NCI-H2081 (cell line): ENCODE measurements at regions not wholly inside any gene's neighbourhood (a gene's known extent, or its start where the extent isn't known, plus 50 kb on each side); places are given as distances from the start of the nearest gene placed in this dataset.

ENCODE experiments used
- DNase-seq, 2 experiments: peaks; one replicate each; lab custom pipeline; 2025; lab: John Stamatoyannopoulos, UW

DNA sequence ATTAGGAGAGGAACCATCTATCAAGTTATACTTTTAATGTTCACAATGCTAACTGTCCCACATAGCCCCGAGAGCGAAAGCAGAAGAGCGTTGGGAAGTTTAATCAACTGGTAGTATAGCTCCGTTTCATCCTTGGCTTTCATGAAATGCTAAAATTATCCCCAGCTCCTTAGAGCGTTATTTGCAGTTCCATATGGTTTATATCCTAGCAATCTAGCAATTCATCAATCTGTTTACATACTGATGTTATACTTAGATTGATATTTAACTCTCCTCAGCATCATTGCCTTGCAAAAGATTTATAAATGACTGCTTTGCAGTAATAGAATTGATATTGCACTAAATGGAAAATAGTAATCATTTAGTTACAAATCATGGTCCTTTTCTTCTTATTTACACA is 419.8 kb downstream of the COG6 start:
- DNase-seq, result no peak

DNA sequence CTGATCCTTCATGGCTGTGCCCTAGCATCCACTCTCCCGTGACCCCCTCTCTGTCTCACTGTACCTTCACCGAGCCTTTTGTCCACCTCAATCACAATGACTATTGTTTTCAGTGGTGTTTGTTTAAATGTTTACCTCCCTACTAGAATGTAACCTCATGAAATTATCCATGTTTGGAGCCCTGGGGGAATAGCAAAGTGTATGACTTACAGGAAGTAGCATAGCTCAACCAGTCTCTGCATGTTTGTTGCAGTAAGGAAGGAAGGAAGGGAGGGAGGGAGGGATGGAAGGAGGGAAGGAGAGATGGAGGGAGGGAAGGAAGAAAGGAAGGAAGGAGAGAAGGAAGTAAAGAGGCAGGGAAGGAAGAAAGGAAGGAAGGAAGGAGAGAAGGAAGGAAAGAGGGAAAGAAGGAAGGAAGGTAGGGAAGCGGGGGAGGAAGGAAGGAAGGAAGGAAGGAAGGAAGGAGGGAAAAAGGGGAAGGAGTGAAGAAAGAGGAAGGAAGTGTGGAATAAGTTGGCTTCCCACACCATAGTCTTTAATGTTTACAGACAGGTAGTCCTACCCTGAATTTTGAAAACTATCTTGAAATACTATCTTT is 421.4 kb downstream of the COG6 start:
- DNase-seq, result no peak

DNA sequence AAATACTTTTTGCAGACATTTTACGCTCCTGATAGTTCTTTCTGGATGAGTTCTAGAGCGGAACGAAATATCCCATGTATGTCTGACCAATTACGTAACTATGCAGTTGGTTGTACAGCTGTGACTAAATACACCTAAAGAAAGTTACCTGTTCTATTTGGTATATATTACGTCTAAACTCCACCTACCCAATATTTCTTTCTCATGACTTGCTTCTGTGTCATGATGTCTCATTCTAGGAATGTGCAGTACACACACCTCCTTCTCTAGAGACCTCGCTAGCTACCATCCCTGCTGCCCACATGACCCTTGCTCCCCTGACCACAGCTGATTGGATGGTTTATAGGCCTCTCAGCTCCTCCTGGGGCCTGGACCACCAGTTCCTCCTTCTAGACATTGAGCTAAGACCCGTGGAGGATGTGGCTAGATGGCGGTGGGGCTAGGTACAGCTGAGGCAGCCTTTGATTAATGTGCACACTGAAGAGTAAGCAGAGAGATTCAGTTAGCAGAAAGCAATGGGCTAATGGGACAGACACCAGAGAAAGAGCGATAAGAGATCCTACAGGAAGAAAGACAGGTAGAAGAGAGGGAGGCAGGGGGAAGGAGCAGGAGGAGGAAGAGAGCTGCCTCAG is 422.1 kb downstream of the COG6 start:
- no peak for DNase-seq

DNA sequence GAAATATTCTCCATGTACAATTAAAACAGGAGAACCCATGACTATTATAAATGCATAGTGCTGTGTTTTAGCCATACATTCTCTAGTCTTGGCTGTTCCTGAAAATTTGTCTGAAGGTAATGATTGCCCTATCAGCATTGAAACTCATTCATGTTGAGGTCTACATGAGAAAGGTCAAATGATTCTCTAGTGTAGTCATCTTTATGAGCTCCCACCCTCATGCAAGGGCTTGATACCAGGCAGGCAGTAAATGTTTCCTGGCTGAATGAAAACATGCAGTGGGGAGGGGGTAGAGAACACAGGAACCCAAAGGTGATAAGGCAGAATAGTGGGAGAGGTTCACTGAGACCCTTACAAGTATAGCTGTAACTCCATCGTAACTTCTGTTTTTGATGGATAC is 424.3 kb downstream of the COG6 start:
- DNase-seq, result no peak

DNA sequence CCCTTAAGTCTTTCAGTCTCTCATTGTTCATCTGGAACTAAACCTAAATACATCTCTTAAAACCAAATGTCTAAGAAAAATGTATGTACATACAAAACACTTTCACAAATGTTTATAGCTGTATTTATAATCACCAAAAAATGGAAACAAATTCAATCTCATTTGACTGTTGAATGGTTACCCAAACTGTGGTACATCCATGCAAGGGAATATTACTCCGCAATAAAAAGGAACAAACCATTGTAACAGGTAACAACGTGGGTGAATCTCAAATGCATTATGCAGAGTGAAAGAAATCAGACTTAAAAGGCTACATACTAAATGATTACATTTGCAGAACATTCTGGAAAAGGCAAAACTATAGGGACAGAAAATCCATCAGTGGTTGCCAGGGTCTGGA is 425.2 kb downstream of the COG6 start:
- DNase-seq, result no peak

DNA sequence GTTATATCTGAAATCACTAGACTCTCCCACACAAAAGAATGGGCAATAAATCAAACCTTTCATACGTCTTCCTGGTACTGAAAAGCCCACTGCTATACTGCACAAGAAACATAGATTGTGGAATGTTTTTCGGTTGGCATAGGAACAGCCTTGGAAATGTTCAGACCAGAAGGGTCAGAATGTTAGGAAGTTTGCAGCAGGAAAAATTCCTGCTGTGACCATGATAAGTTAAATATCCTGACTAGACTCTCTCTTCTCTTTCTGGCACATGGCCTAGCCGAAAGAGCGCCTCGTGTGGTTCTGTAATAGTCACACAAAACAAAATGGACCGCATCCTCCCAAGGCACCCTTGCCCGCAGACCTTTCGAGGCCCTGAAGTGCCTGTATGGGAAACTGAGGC is 427.2 kb downstream of the COG6 start:
- DNase-seq, result no peak

DNA sequence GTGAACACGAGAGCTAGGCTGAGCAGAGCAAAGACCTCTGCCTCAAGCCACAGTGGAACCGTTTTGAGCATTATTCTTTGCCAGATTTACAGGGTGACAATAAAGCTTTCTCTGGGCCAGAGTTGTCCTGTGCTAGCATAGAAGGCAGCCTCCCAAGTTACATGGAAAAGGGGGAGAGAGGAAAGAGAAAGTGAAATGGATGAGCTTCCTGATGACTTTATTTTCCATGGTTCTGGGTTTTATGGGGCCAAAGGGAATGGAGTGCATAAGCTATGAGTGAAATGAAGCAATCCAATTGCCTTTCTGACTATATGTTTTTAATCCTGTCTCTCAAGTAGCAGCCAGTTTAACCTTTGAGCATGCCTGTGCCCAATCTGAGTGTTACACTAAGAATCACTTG is 428.4 kb downstream of the COG6 start:
- no peak for DNase-seq

DNA sequence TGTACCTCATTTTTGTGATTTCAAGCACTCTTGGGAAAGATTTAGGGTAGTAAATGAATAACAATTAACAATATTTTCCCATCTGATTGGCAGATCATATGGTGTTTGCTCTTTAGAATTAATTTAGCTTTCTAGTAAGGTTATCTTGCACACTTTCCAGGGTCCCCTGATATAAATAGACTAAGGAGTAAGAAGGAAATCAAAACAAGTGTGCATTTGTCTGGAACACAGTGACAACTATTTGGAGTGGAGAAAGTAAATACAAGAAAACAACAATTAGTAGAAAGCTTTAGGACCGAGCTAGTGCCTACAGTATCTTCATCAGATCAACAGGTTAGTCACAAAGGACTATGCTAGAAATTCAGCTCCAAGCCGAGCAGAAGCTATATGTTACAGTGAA is 429.5 kb downstream of the COG6 start:
- no peak for DNase-seq

DNA sequence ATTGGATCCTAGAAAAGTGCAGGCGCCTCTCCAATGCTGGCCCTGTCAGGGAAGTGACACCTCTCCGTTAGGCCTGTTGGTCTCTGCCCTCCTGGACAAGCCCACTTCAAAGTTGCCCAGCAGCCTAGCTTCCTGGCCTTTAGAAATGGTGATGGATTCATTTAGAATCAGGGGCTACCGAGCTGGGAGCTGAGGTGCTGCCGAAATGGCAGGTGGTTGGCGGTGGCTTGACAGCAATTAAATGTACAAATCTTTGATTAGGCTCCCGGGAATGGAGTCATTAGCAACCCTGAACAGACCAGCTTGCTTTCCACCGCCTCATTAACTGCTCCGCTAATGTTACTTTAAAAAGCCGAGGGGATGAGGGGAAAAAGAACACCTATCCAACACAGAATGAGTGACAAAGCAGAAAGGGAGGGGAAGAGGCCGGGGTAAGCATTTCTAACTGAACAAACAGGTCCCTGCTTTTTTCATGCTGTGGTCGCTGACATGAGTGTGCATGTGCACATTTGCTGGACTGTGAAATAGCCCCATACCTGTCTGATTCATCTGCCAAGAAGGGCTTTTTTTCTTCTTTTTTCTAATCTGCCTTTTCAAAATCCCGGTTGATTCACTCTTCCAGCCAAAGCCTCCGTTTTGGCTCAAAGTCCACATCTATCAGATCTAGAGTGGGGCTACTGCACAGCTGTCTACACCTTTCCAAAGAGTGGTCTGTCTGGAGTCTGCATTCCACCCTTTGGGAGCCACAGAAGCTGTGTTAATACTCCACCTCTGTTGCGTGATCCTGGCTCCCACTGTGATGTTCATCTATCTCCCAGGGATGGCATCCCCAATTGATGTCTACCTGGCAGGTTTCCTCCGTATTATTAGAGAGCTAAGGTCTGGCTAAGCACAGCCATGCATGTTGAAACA is 431.9 kb downstream of the COG6 start:
- DNase-seq, result no peak

DNA sequence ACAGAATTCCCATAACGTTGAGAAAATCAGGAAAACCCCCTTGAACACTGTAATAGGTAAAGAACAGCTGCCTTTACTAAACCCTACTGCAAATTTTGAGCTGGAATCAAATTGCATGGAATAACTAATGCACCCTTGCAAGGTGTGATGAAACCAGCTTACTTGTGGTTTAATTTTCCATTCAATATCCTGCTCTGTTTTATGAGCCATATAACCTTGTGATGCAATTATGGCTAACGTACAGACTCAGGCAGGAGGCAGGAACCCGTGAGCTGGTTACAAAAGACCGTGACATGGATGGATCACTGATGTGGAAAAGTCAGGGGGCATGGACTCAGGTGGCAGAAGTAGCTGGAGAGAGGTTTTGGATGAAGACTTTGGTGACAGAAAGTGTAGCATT is 438.6 kb downstream of the COG6 start:
- no peak for DNase-seq

DNA sequence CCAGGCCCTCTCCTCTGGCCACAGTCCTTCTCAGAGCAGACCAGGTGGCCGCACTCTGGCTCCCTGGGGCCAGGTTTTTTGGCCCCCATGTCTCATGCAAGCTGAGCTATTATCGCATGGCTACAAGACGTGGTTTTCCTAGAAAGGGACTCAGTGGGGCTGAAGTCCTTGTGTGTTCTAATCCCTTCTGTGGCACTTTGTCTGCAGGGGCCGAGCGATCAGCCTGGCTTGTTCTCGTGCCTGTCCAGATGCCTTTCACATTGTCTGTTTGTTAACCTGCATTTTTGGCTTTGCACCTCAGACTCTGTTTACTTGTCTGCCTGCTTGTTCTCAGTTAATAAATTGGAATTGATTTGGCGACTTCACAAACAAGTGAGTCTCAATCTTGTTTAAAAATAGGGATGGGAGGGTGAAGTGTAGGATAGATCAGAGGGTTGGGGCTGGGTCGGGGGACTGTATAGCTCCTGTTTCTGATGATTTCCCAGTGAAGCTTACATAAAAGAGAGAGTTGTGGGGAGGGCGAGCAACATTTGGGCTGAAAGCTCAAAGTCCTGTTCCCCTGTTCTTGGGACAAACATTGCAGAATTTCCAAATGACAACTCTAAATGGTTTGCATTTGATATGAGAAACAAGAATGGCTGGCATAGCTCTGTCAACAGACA is 440.4 kb downstream of the COG6 start:
- DNase-seq, result no peak

DNA sequence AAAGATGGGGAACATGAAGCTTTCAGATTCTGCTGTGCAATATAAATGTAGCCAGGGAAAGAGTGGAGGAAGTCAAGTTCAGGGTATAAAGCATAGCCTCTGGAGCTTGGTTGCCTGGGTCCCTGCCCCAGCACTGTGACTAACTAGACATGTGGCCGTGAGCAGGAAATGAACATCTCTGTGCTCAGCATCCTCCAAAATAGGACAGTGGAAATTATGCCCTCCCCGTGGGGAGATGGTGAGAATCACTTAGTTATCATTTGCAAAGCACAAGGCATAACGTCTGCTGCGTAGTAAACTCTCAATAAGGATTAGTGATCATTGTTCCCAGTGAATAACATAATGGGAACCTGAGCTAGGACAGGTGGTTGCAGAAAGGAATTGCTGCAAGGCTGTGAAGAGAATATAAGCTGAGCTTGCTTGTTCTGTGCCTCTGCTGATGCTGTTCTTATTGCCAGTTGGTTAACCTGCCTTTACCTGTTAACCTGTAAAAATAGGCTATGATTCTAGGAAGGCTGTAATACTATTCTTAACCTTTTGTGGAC is 441.0 kb downstream of the COG6 start:
- DNase-seq, result no peak

DNA sequence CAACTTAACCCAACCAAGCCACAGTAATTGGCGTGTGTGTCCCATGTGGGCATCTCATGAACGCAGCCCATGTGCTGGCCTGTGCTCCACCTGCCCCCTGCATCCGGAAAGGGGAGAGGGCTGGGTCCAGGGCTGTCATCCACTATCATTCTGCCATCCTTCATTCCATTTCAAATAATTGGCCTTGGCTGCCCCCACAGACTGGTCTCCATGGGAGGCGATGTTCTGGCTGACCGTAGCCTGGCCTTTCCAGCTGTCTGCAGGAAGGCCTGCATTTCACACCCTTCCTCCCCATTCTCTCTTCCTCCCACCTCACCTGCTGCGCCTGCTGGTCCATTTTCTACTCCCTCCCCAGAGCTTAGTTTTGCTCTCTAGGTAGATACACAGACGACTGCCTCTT is 442.8 kb downstream of the COG6 start:
- DNase-seq, result no peak

DNA sequence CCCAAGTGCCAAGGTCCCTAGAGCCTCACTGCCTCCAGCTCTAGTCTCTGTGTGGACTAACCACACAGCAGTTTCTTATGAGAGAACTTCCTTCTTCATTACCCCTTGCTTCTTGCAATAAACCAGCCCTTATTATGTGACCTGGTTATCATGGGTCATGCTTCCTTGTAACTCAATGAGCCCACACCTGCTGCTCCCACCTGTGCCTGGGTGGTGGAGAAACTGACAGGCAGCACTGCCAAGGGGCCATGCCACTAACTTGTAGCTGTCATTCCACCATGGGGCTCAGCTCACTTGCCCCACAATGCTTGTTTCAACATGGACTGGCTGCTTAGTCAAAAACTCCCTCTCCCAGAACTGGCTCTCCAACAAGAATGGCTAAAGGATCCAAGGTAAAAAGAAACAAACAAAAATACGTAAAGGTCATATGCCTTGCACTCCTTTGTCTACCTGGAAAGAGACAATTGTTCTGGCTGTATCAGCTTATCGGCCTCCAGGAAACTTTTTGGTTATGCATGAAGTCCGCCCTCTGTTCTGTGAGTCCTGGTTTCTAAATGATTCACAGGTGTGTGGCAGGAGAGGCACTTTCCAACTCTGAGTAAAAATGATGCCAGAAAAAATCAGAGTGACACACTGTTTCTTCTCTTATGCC is 446.4 kb downstream of the COG6 start:
- no peak for DNase-seq

DNA sequence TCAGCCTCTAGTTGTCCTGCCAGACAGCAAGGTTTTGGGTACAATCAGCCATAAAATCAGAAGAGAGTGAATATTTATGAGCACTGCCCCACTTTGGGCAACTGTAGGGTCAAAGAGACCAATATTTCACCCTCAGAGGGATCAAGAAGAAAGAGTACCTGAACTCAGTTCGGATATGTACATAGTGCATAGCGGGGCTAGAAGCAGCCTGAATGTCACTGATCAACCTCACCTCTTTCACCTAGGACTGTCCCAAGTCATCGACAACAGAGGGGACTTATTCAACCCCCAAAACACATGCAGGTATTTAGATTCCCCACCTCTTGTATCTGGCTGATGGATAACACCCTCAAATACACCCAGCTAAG is 446.9 kb downstream of the COG6 start:
- DNase-seq, result no peak

DNA sequence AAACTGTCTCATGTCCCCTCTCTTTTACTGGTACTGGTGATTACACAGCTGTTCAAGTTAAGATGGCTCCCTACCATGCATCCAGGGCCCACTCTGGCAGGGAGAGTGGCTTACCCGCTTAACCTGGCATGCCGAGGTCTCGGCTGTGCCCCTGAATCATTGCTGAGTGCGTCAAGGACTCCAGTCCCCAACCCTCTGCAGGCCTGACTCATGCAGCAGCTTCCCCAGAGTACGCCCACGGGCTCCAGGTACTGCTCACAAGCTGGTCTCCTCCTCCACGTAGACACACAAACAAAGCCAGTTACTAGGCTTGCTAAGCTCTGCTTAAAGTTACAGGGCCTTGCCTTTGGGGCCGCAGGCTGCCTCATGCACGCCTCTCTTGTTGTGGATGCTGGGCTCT is 447.4 kb downstream of the COG6 start:
- DNase-seq, result no peak

DNA sequence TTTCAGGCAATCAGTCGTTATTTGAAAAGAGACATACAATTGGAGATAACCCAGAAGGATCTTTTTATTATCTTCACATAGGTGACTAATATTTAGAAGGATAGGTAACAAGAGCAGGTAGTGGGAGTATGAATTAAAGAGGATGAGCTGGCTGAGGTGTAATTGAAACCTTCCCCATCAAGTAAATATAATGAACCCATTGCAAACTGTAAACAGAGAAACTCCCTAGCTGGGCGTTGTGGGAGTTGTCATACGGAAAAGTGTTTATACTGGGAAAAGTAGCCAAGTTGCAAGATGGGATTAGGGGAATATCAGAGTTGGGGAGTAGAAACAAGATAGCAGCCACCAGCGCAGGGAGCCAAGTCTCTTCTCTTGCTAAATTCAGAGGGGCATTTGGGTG is 448.4 kb downstream of the COG6 start:
- no peak for DNase-seq

DNA sequence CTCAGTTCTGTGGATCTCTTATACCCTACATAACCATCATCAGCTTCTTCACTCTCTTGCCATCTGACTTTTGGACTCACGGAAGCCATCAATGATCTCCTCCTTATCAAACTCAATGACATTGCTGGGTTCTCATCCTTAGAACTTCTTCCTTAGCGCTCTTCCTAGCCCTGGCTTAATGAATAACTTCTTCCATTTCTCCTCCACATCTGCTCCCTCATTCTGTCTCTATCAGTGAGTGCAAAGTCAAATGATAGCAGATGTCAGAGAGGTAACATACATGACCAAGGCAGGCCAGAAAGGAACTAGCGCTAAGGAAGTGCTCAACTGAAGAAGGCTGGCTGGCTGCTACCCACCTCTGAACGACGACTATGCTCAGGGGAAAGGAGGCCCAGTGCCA is 449.8 kb downstream of the COG6 start:
- DNase-seq, result no peak

DNA sequence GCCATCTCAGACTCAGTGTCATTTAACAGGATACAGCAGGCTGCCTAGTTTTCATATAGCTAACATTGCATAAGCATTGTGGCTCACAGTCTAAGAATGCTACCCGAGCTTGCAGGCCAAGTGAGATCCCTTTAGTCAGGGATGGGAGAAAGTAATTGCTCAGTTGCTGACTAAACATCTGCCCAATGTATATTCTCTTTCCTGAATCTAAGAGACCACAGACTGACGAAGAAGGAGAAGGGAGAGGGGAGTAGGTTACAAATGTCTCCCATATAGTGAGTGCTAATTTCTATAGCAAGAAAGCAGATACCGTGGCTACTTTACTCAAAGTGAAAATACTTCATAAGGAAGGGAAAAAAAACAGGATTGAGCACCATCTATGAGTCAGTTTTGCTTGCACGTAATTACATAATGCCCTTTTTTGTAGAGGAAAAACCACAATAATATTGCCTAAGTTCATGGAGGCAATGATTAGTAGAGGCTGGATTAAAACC is 453.9 kb downstream of the COG6 start:
- DNase-seq, result no peak

DNA sequence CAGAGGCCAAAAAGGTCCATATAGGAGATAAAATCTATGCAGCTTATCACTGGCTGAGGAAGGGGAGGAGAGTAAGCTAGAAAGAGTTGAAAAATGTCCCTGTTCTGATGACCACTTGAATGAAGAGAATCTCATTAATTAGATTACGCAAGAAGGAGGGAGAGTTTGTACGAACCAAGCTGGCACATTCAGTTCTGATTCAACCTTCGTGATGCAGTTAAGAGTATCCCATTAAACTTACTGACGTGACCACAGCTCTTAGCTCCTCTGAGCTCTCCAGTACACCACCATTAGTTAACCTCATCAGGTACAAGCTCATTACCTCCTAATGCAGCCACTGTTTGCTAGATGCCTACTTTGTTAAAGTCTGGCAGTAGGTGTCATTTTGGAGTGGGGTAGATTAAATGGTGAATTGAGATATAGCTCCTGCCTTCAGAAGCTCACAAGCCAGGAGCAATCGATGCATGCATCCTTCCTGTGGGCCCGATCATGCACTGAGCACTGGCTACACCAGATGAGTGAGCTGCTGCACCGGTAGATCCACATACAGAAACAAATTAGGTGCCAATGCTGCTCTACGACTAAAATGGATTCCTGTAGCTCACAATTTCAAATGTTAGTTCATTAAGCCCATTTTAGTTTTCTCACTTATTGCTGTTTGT is 458.3 kb downstream of the COG6 start:
- no peak for DNase-seq

DNA sequence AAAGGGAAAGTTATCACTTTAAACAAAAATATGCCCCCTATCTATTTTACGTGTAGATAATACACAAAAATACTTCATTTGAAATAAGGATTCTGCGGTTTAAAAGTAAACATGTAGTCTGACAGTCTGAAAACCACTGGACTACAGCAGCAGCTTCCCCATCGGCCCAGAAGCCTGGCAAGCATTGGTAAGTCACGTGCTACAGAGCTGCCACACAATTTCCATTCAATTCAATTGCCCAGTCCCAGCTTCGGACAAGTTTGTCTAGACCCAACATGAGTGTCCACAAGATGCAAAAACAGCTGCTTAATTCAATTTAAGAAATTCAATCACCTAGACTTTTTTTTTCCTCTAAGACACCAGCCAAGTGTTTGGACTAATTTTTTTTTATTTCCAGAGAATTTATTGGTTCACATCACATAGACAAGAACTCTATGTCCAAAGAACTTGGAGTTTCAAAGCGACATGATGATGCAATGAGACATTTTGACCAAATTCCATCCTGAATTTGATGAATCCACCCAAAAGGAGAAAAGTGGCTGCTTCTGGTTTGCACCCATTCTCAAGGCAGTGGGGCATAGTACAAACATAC is 458.9 kb downstream of the COG6 start:
- DNase-seq, result no peak
